ENCODE measurements at regions not wholly inside any gene's neighbourhood (a gene's known extent, or its start where the extent isn't known, plus 50 kb on each side); places are given as distances from the start of the nearest gene placed in this dataset.

- DNase-seq (ENCODE audit: low read depth) = no peak
These were observed 135.6 kb downstream of the TM9SF2 start for GRCh38 chr13:99636728-99637353.

- no peak for DNase-seq (ENCODE audit: low read depth)
These were observed 135.0 kb downstream of the TM9SF2 start for GRCh38 chr13:99636306-99636705.

GRCh38 chr13:99634672-99635071 lies 133.4 kb downstream of the TM9SF2 start:
- no peak for DNase-seq (ENCODE audit: low read depth)

- no peak for DNase-seq (ENCODE audit: low read depth)
These were observed 129.1 kb downstream of the TM9SF2 start for GRCh38 chr13:99630269-99630898.

GRCh38 chr13:99629641-99630040 lies 128.4 kb downstream of the TM9SF2 start:
- DNase-seq (ENCODE audit: low read depth) = no peak

GRCh38 chr13:99628442-99628841 lies 127.2 kb downstream of the TM9SF2 start:
- no peak for DNase-seq (ENCODE audit: low read depth)

GRCh38 chr13:99626461-99627082 lies 125.3 kb downstream of the TM9SF2 start:
- DNase-seq (ENCODE audit: low read depth) = no peak

GRCh38 chr13:99624936-99625540 lies 123.8 kb downstream of the TM9SF2 start:
- no peak for DNase-seq (ENCODE audit: low read depth)

- DNase-seq (ENCODE audit: low read depth) = no peak
These were observed 119.5 kb downstream of the TM9SF2 start for GRCh38 chr13:99620806-99621205.

- DNase-seq (ENCODE audit: low read depth) = no peak
These were observed 117.9 kb downstream of the TM9SF2 start for GRCh38 chr13:99619207-99619606.

- DNase-seq (ENCODE audit: low read depth) = no peak
These were observed 116.4 kb downstream of the TM9SF2 start for GRCh38 chr13:99617474-99618255.

- DNase-seq (ENCODE audit: low read depth) = no peak
These were observed 113.2 kb downstream of the TM9SF2 start for GRCh38 chr13:99614465-99614885.
